Esophagus muscularis mucosa (tissue), 4 donors: ENCODE measurements at regions not wholly inside any gene's neighbourhood (a gene's known extent, or its start where the extent isn't known, plus 50 kb on each side); places are given as distances from the start of the nearest gene placed in this dataset.

Experiments used
- DNase-seq: peaks from one replicate; pipeline ENCODE4 v3.0.0-alpha.2; 2017; ENCODE audit errors: extremely low spot score
- H3K27ac ChIP-seq, 4 donors: fragments of 200-600 bp; sonication (generic); replicated peaks in 1 of 4; 1 replicate in 3 of 4; 2 replicates in 1 of 4; pipeline ENCODE4 v1.5.1; 2016 to 2019; ENCODE audit warnings: mild to moderate bottlenecking in 1 of 4
- H3K27me3 ChIP-seq, 4 donors: fragments of 200-600 bp; sonication (generic); one replicate each; pipeline versions ENCODE4 v1.5.1 to v1.6.0; 2016 to 2019
- H3K36me3 ChIP-seq, 4 donors: fragments of 200-600 bp; sonication (generic); one replicate each; pipeline ENCODE4 v1.5.1; 2016 to 2019
- H3K4me1 ChIP-seq, 4 donors: fragments of 200-600 bp; sonication (generic); one replicate each; pipeline ENCODE4 v1.5.1; 2016 to 2019
- H3K4me3 ChIP-seq, 4 donors: fragments of 200-600 bp; sonication (generic); 1 replicate in 2 of 4; 2 replicates in 2 of 4; pipeline ENCODE4 v1.5.1; 2016 to 2019; ENCODE audit warnings: mild to moderate bottlenecking in 4 of 4, moderate library complexity in 1 of 4
- H3K9me3 ChIP-seq, 4 donors: fragments of 200-600 bp; sonication (generic); 1 replicate in 3 of 4; 2 replicates in 1 of 4; pipeline ENCODE4 v1.5.1; 2016 to 2019
- EP300 ChIP-seq: sonication (generic); formaldehyde crosslinking; IDR thresholded peaks from one replicate; pipeline ENCODE4 v1.6.1; 2017; ENCODE audit warnings: antibody characterized with exemption
- POLR2A ChIP-seq: fragments of 450-650 bp; IDR thresholded peaks from one replicate; pipeline ENCODE4 v1.6.1; 2017; ENCODE audit warnings: antibody characterized with exemption, moderate library complexity, mild to moderate bottlenecking, low read depth
- POLR2AphosphoS5 ChIP-seq, 2 donors: sonication (generic); formaldehyde crosslinking; IDR thresholded peaks; one replicate each; pipeline ENCODE4 v1.6.1; 2017; ENCODE audit warnings: antibody characterized with exemption in 2 of 2
- WGBS: methylation state at CpG from one replicate; pipeline ENCODE4 v1.1.5; 2018; 5-methylcytosine and 5-hydroxymethylcytosine counted together
- intact Hi-C: fragments of 100-400 bp; cut with DNase I; formaldehyde crosslinking; loops from one replicate; pipeline ENCODE4 v1.15.1; 2023
- TF ChIP-seq, protein P1 (sequence below), 3 experiments: fragments of 200-600 bp in 2 of 3; fragments of 450-650 bp in 1 of 3; sonication (generic) in 2 of 3; IDR thresholded peaks; one replicate each; pipeline ENCODE4 v1.5.1; 2017 to 2019; ENCODE audit warnings: antibody characterized with exemption in 3 of 3, mild to moderate bottlenecking in 2 of 3, moderate library complexity in 1 of 3

- TF ChIP-seq POLR2A: no peak
- no peak for TF ChIP-seq POLR2AphosphoS5 (IDR thresholded peaks at IDR 0.05)
- TF ChIP-seq, protein P1, sequence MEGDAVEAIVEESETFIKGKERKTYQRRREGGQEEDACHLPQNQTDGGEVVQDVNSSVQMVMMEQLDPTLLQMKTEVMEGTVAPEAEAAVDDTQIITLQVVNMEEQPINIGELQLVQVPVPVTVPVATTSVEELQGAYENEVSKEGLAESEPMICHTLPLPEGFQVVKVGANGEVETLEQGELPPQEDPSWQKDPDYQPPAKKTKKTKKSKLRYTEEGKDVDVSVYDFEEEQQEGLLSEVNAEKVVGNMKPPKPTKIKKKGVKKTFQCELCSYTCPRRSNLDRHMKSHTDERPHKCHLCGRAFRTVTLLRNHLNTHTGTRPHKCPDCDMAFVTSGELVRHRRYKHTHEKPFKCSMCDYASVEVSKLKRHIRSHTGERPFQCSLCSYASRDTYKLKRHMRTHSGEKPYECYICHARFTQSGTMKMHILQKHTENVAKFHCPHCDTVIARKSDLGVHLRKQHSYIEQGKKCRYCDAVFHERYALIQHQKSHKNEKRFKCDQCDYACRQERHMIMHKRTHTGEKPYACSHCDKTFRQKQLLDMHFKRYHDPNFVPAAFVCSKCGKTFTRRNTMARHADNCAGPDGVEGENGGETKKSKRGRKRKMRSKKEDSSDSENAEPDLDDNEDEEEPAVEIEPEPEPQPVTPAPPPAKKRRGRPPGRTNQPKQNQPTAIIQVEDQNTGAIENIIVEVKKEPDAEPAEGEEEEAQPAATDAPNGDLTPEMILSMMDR (IDR thresholded peaks at IDR 0.05): no peak
- no peak for TF ChIP-seq EP300
- 86% methylated on average over 11 of the region's 11 CpGs for WGBS
- H3K9me3 ChIP-seq: no peaks in the 10 kb centered on the region
- intact Hi-C loops: no loop called here
- no peak overlapping the region for H3K27ac ChIP-seq
- H3K36me3 ChIP-seq: no peaks in the 10 kb centered on the region
- H3K4me1 ChIP-seq: peaks cover 14 to 18% (median 17%) of the 10 kb centered on the region in 4 donors
- no peak for DNase-seq
- no peak overlapping the region for H3K4me3 ChIP-seq
- peaks cover 0 to 70% (median 21%) of the 10 kb centered on the region in 4 donors for H3K27me3 ChIP-seq
Observed at GRCh38 chr11:19350160-19350559, 109.4 kb upstream of the E2F8 start.

GRCh38 chr11:19349340-19350025 lies 108.7 kb upstream of the E2F8 start:
- intact Hi-C loops: no loop called here
- Histone ChIP-seq H3K9me3 (no peaks in the 10 kb centered on the region), H3K4me3 (no peak overlapping the region), H3K27ac (no peak overlapping the region), H3K4me1 (peaks cover 19 to 22% (median 21%) of the 10 kb centered on the region in 4 donors), H3K36me3 (no peaks in the 10 kb centered on the region), H3K27me3 (peaks cover 0 to 77% (median 24%) of the 10 kb centered on the region in 4 donors)
- WGBS: 64% methylated on average over 17 of the region's 17 CpGs
- DNase-seq: no peak
- TF ChIP-seq POLR2AphosphoS5 (IDR thresholded peaks at IDR 0.05) (no peak), POLR2A (no peak), EP300 (no peak)
- TF ChIP-seq, protein P1 (IDR thresholded peaks at IDR 0.05): no peak

DNA sequence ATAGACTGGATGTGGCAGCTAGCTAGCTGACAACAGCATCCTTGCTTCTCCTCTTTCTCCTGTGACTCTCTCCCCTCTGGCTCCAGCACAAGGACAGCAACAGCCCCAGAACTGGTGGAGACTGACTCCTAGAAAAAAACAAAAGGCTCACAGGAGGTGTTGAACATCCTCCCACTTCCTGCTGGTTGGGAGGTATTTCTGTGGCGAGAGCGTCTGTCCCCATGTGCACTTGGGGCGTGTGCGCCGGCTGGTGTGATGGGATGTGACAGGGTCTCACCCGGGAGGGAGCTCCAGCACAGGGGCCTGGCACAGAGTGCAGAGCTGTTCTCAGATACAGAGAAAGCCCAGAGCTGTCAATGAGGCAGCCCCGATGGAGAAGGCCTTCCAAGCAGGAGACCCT lies 107.2 kb upstream of the E2F8 start:
- H3K27ac ChIP-seq: no peak overlapping the region
- no peaks in the 10 kb centered on the region for H3K9me3 ChIP-seq
- intact Hi-C loops: no loop called here
- TF ChIP-seq, protein P1 (IDR thresholded peaks at IDR 0.05): no peak
- TF ChIP-seq EP300 (no peak), POLR2AphosphoS5 (IDR thresholded peaks at IDR 0.05) (no peak), POLR2A (no peak)
- peaks cover 0 to 88% (median 27%) of the 10 kb centered on the region in 4 donors for H3K27me3 ChIP-seq
- no peaks in the 10 kb centered on the region for H3K36me3 ChIP-seq
- H3K4me3 ChIP-seq: no peak overlapping the region
- peaks cover 19 to 22% (median 21%) of the 10 kb centered on the region in 4 donors for H3K4me1 ChIP-seq
- 71% methylated on average over 7 of the region's 7 CpGs for WGBS
- no peak for DNase-seq

DNA sequence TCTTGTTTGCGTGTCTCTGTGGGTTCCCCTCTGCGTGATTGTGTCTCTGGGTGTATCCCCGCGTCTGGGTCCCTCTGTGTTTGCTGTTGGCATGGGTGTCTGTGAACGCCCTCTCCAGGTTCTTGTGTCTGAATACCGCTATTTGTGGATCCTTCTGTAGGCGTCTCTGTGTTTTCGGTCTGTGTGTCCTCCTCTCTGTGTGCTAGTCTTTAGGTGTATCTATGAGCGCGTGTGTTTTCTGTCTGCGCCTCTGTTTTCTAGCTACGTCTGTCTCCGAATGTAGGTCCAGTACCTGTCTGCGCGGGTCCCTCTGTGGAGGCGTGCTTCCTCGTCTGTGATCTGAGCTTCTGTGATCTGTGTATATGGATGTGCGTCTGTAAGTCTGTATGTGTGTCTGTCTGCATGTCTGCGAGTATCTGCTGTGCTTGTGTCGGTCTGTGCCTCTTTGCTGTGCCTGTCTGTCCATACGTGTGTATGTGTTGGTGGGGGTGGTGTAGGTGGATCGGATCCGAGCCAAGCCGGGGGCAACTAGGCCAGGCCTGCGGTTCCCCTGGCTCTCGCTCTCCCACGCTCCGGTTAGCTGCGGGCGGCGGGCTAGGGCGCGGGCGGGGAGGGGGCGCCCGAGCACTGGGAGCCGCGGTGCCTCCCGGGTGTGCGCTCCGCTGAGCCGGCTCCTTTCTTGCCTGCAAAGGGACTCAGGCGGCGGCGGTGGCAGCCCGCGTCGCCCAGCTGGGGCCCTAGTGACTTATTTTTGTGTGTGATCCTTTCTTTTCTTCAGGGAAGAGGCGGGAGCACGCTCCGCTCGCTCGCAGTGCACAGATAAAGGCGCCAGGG lies 105.3 kb upstream of the E2F8 start:
- Histone ChIP-seq H3K27me3 (peaks cover 0 to 94% (median 27%) of the 10 kb centered on the region in 4 donors), H3K4me1 (peaks cover 19 to 22% (median 21%) of the 10 kb centered on the region in 4 donors), H3K4me3 (peak overlapping the region; percentile 43 to 53 (median 45)), H3K9me3 (no peaks in the 10 kb centered on the region), H3K36me3 (no peaks in the 10 kb centered on the region), H3K27ac (no peak overlapping the region)
- no peak for TF ChIP-seq EP300
- TF ChIP-seq, protein P1 (IDR thresholded peaks at IDR 0.05): no peak
- intact Hi-C loops: no loop called here
- no peak for DNase-seq
- WGBS: 7% methylated on average over 27 of the region's 54 CpGs
